ENCODE measurements at regions not wholly inside any gene's neighbourhood (a gene's known extent, or its start where the extent isn't known, plus 50 kb on each side); places are given as distances from the start of the nearest gene placed in this dataset.

DNA sequence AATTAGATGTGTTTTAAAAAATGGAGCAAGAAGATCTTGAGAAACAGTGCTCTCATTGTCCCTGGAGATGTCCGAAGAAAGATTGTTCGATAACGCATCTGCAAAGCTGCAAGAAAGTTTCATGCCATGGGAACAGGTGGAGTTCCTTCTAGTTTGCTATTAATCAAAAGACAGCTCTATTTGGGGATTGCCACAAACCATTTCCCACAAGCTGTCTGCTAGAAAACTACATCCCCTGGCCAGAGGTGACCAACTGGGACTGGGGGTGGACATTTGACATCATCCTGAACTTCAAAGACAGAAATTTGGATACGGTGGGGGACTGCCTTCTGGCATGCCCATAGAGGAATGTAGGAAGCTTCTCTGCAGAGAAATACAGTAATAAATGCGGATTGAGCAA lies 50.8 kb upstream of the OSMR start:
- H3K27ac ChIP-seq: no peak overlapping the region
- DNase-seq: no peak
- no peaks in the 10 kb centered on the region for H3K4me1 ChIP-seq
- H3K36me3 ChIP-seq: no peaks in the 10 kb centered on the region
- TF ChIP-seq, protein P1, sequence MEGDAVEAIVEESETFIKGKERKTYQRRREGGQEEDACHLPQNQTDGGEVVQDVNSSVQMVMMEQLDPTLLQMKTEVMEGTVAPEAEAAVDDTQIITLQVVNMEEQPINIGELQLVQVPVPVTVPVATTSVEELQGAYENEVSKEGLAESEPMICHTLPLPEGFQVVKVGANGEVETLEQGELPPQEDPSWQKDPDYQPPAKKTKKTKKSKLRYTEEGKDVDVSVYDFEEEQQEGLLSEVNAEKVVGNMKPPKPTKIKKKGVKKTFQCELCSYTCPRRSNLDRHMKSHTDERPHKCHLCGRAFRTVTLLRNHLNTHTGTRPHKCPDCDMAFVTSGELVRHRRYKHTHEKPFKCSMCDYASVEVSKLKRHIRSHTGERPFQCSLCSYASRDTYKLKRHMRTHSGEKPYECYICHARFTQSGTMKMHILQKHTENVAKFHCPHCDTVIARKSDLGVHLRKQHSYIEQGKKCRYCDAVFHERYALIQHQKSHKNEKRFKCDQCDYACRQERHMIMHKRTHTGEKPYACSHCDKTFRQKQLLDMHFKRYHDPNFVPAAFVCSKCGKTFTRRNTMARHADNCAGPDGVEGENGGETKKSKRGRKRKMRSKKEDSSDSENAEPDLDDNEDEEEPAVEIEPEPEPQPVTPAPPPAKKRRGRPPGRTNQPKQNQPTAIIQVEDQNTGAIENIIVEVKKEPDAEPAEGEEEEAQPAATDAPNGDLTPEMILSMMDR (IDR thresholded peaks at IDR 0.05): no peak
- no peak for TF ChIP-seq POLR2A (IDR thresholded peaks at IDR 0.05)
- no peaks in the 10 kb centered on the region for H3K27me3 ChIP-seq
- no peaks in the 10 kb centered on the region for H3K9me3 ChIP-seq
- no peak overlapping the region for H3K4me3 ChIP-seq

DNA sequence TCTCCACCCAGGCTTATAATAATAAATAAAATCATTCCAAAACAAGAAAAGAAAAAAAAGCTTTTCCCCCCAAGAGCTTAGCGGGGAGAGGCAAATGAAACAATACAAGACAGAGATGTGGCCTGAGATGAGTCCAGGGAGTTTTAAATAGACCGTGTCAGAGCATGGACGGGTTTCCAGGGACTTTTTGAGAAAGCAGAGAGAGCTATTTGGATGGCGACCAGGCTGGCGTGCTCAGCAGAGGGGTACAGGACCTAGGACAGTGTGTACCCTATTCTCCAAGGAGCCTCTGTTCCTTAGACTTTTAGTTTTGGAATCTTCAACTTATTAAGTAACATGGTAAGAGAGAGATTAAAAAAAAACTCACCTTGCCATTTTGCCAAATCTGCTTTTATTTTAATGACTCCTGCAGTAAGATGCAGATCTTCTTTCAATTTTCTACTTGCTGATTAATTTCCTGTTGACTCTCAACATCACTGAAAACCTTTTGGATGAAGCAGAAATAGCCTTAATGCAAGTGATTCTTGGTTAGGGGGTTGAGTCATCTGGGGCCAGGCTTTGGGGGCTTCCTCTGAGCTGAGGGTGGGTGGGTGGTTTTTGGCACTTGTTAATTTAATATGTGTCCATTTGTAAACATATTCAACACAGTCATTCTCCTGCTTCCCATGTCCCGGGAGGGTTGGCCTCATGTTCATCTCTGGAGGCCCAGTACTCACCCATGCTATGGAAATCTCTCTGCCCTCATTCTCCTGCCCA lies 49.6 kb upstream of the OSMR start:
- TF ChIP-seq, protein P1 (IDR thresholded peaks at IDR 0.05): no peak
- no peak for TF ChIP-seq POLR2A (IDR thresholded peaks at IDR 0.05)
- no peak overlapping the region for H3K4me3 ChIP-seq
- H3K27me3 ChIP-seq: no peaks in the 10 kb centered on the region
- H3K27ac ChIP-seq: peak overlapping the region in 2 of 4 donors; percentile 43 to 44
- no peaks in the 10 kb centered on the region for H3K4me1 ChIP-seq
- no peaks in the 10 kb centered on the region for H3K36me3 ChIP-seq
- DNase-seq: peak in 1 of 3 donors; percentile 59
- no peaks in the 10 kb centered on the region for H3K9me3 ChIP-seq
